HepG2 (cell line): ENCODE measurements at regions not wholly inside any gene's neighbourhood (a gene's known extent, or its start where the extent isn't known, plus 50 kb on each side); places are given as distances from the start of the nearest gene placed in this dataset.

Source experiments
- BHLHE40 ChIP-seq: IDR thresholded peaks from 2 replicates; pipeline ENCODE4 v1.6.1; 2011; ENCODE audit warnings: low read length, improper control_type of control experiment
- CBX5 ChIP-seq: sonication (generic); formaldehyde crosslinking; IDR thresholded peaks from 2 replicates; pipeline ENCODE4 v1.4.0; 2020; ENCODE audit warnings: missing genetic modification reagents, borderline replicate concordance
- CEBPG ChIP-seq: IDR thresholded peaks from 2 replicates; pipeline ENCODE4 v1.6.1; 2016
- CTCF ChIP-seq: sonication (generic); formaldehyde crosslinking; IDR thresholded peaks from 2 replicates; pipeline ENCODE4 v1.5.0; 2020; ENCODE audit warnings: mild to moderate bottlenecking, missing genetic modification reagents, moderate library complexity
- HDAC2 ChIP-seq: sonication (generic); formaldehyde crosslinking; IDR thresholded peaks from 2 replicates; pipeline ENCODE4 v1.4.0; 2020; ENCODE audit warnings: missing genetic modification reagents
- IKZF1 ChIP-seq: fragments of 450-650 bp; IDR thresholded peaks from 2 replicates; pipeline ENCODE4 v1.7.1; 2016
- MYC ChIP-seq: sonication (generic); formaldehyde crosslinking; IDR thresholded peaks from 2 replicates; pipeline ENCODE4 v1.9.0; 2021; ENCODE audit warnings: missing genetic modification reagents, borderline replicate concordance
- NFE2L1 ChIP-seq: sonication (generic); formaldehyde crosslinking; IDR thresholded peaks from 2 replicates; pipeline ENCODE4 v1.4.0; 2020; ENCODE audit warnings: missing genetic modification reagents, mild to moderate bottlenecking, borderline replicate concordance
- POLR2A ChIP-seq, 2 experiments: IDR thresholded peaks; 2 replicates each; pipeline ENCODE4 v1.6.1; 2011; ENCODE audit warnings: low read depth in 2 of 2, low read length in 2 of 2, mild to moderate bottlenecking in 1 of 2, moderate library complexity in 1 of 2; ENCODE audit not compliant: insufficient read depth in 1 of 2
- PRDM4 ChIP-seq: sonication (generic); formaldehyde crosslinking; IDR thresholded peaks from 2 replicates; pipeline ENCODE4 v1.9.0; 2021; ENCODE audit warnings: missing genetic modification reagents, borderline replicate concordance
- ZBTB49 ChIP-seq: sonication (generic); formaldehyde crosslinking; IDR thresholded peaks from 2 replicates; pipeline ENCODE4 v1.4.0; 2020; ENCODE audit warnings: missing genetic modification reagents, borderline replicate concordance
- ZNF24 ChIP-seq: fragments of 450-650 bp; IDR thresholded peaks from 2 replicates; pipeline ENCODE4 v1.6.1; 2017; ENCODE audit warnings: antibody characterized with exemption, mild to moderate bottlenecking
- ZNF350 ChIP-seq: sonication (generic); formaldehyde crosslinking; IDR thresholded peaks from 2 replicates; pipeline ENCODE4 v1.4.0; 2020; ENCODE audit warnings: mild to moderate bottlenecking, low read depth, missing genetic modification reagents, borderline replicate concordance
- ZNF850 ChIP-seq: sonication (generic); formaldehyde crosslinking; conservative IDR thresholded peaks from 2 replicates; pipeline ENCODE4 v1.9.0; 2021; ENCODE audit warnings: mild to moderate bottlenecking, missing genetic modification reagents

GRCh38 chr4:15299627-15300026 lies 128.2 kb upstream of the C1QTNF7 start:
- TF ChIP-seq ZBTB49 (CRISPR knock-in tag), result no peak
- no peak for TF ChIP-seq MYC (CRISPR knock-in tag)
- TF ChIP-seq HDAC2 (CRISPR knock-in tag), result no peak
- no peak for TF ChIP-seq ZNF24
- no peak for TF ChIP-seq POLR2A (IDR thresholded peaks at IDR 0.05; ENCODE audit: insufficient read depth in 1 of 2, low read depth in 2 of 2, low read length in 2 of 2)
- no peak for TF ChIP-seq ZNF850 (CRISPR knock-in tag)
- TF ChIP-seq BHLHE40, result no peak
- TF ChIP-seq ZNF350 (CRISPR knock-in tag), result no peak
- TF ChIP-seq CEBPG, result no peak
- TF ChIP-seq IKZF1, result no peak
- no peak for TF ChIP-seq PRDM4 (CRISPR knock-in tag)
- no peak for TF ChIP-seq CTCF (CRISPR knock-in tag)
- TF ChIP-seq NFE2L1 (CRISPR knock-in tag), result no peak
- no peak for TF ChIP-seq CBX5 (CRISPR knock-in tag)
